Naive thymus-derived CD4-positive, alpha-beta T cell (primary cell): ENCODE measurements at regions not wholly inside any gene's neighbourhood (a gene's known extent, or its start where the extent isn't known, plus 50 kb on each side); places are given as distances from the start of the nearest gene placed in this dataset.
"Not testable (repeated sequence)": the region's sequence is repeated elsewhere in the genome, so short reads cannot be mapped to it uniquely, and the experiment has no call there.

Experiments
- ATAC-seq: fragments of 150-1000 bp; cut with Tn5 transposase; 2 replicates; pipeline ENCODE4 v1.10.0; 2021; ENCODE audit warnings: mild to moderate bottlenecking, moderate library complexity
- CTCF ChIA-PET: fragments of 350-600 bp; sonication (Branson Sonifier 250); formaldehyde crosslinking; loops from one replicate; lab custom pipeline; 2021; ENCODE audit warnings: antibody characterized with exemption; lab: Charles Lee
- POLR2A ChIA-PET: fragments of 350-600 bp; sonication (Branson Sonifier 250); formaldehyde crosslinking; loops from one replicate; lab custom pipeline; 2021; ENCODE audit warnings: antibody characterized with exemption, inconsistent platforms; lab: Charles Lee
- DNase-seq, 9 donors: peaks; one replicate each; pipeline versions ENCODE4 v3.0.0 to v3.0.0-alpha.2; 2020 to 2022; ENCODE audit warnings: mixed read lengths in 1 of 9
- H3K27ac ChIP-seq: one replicate; pipeline ENCODE4 v1.7.0; 2013; ENCODE audit warnings: mild to moderate bottlenecking, low read depth, low read length, moderate library complexity
- H3K27me3 ChIP-seq, 2 donors: one replicate each; pipeline ENCODE4 v1.7.0; 2013; ENCODE audit warnings: low read length in 2 of 2, mild to moderate bottlenecking in 2 of 2, moderate library complexity in 2 of 2; ENCODE audit not compliant: control insufficient read depth in 2 of 2, insufficient read depth in 2 of 2
- H3K36me3 ChIP-seq, 3 experiments: 1 replicate in 2 of 3; 2 replicates in 1 of 3; pipeline ENCODE4 v1.7.0; 2013; ENCODE audit warnings: low read length in 3 of 3, mild to moderate bottlenecking in 3 of 3, moderate library complexity in 1 of 3; ENCODE audit not compliant: insufficient read depth in 3 of 3, control insufficient read depth in 2 of 3
- H3K4me1 ChIP-seq, 2 donors: one replicate each; pipeline ENCODE4 v1.7.0; 2013; ENCODE audit warnings: low read length in 2 of 2, mild to moderate bottlenecking in 2 of 2, moderate library complexity in 1 of 2; ENCODE audit not compliant: control insufficient read depth in 2 of 2, insufficient read depth in 2 of 2
- H3K4me3 ChIP-seq: 2 replicates; pipeline ENCODE4 v1.7.0; 2013; ENCODE audit warnings: mild to moderate bottlenecking, low read length
- H3K9me3 ChIP-seq, 3 experiments: 1 replicate in 2 of 3; 2 replicates in 1 of 3; pipeline ENCODE4 v1.7.0; 2013; ENCODE audit warnings: low read length in 3 of 3; ENCODE audit not compliant: control insufficient read depth in 2 of 3
- H3K27ac Mint-ChIP-seq, 9 donors: one replicate each; pipeline ENCODE4 v1.8.0; 2020 to 2022; ENCODE audit warnings: mixed read lengths in 9 of 9, mild to moderate bottlenecking in 8 of 9, moderate library complexity in 5 of 9, inconsistent platforms in 2 of 9
- H3K27me3 Mint-ChIP-seq, 5 donors: one replicate each; pipeline ENCODE4 v1.8.0; 2021 to 2022; ENCODE audit warnings: mixed read lengths in 5 of 5, mild to moderate bottlenecking in 1 of 5
- H3K36me3 Mint-ChIP-seq, 5 donors: one replicate each; pipeline ENCODE4 v1.8.0; 2020 to 2022; ENCODE audit warnings: mixed read lengths in 5 of 5, mild to moderate bottlenecking in 3 of 5, inconsistent platforms in 1 of 5
- H3K4me1 Mint-ChIP-seq, 7 donors: one replicate each; pipeline ENCODE4 v1.8.0; 2020 to 2022; ENCODE audit warnings: mixed read lengths in 7 of 7, mild to moderate bottlenecking in 3 of 7, inconsistent platforms in 1 of 7
- H3K4me3 Mint-ChIP-seq, 10 donors: one replicate each; pipeline ENCODE4 v1.8.0; 2020 to 2022; ENCODE audit warnings: mild to moderate bottlenecking in 10 of 10, mixed read lengths in 10 of 10, moderate library complexity in 6 of 10, inconsistent platforms in 2 of 10
- H3K9me3 Mint-ChIP-seq, 11 donors: one replicate each; pipeline ENCODE4 v1.8.0; 2020 to 2022; ENCODE audit warnings: mixed read lengths in 11 of 11, mild to moderate bottlenecking in 4 of 11, inconsistent platforms in 1 of 11, moderate library complexity in 1 of 11
- intact Hi-C, 2 donors: fragments of 100-400 bp; cut with micrococcal nuclease; formaldehyde crosslinking; loops; one replicate each; pipeline ENCODE4 v1.15.1; 2023

DNA sequence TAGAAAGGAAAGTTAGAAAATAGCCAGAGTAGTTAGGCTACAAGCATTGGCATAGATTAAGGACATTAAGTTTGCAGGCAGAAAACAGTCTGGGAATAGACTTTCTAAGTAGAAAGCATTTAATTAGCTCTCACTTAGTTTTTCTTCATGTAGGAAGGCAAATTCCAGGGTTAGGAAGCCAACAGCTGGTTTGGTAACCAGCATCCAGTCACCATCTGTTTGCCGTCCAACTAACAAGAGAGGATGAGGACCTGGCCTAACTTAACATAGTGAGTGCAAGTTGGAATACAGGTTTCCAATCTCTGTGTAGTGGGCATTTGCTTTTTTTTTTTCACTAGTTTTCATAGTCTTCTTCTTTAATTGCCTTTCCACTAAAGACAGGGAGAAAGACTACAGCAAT is 121.7 kb upstream of the NR3C1 start:
- ATAC-seq (no peak), DNase-seq (no peak)
- Mint-ChIP-seq H3K27me3 (peaks cover 0 to 18% (median 12%) of the 10 kb centered on the region in 5 donors), H3K4me3 (no peak overlapping the region), H3K9me3 (peaks cover 0 to 3% (median 0%) of the 10 kb centered on the region in 11 donors), H3K27ac (no peak overlapping the region), H3K4me1 (no peaks in the 10 kb centered on the region), H3K36me3 (no peaks in the 10 kb centered on the region)
- no peak overlapping the region for H3K27ac ChIP-seq
- intact Hi-C loops: no loop called here
- CTCF ChIA-PET: no interaction called here
- no peaks in the 10 kb centered on the region for H3K36me3 ChIP-seq
- no peaks in the 10 kb centered on the region for H3K4me1 ChIP-seq
- POLR2A ChIA-PET: no interaction called here
- no peaks in the 10 kb centered on the region for H3K9me3 ChIP-seq
- no peaks in the 10 kb centered on the region for H3K27me3 ChIP-seq
- no peak overlapping the region for H3K4me3 ChIP-seq

DNA sequence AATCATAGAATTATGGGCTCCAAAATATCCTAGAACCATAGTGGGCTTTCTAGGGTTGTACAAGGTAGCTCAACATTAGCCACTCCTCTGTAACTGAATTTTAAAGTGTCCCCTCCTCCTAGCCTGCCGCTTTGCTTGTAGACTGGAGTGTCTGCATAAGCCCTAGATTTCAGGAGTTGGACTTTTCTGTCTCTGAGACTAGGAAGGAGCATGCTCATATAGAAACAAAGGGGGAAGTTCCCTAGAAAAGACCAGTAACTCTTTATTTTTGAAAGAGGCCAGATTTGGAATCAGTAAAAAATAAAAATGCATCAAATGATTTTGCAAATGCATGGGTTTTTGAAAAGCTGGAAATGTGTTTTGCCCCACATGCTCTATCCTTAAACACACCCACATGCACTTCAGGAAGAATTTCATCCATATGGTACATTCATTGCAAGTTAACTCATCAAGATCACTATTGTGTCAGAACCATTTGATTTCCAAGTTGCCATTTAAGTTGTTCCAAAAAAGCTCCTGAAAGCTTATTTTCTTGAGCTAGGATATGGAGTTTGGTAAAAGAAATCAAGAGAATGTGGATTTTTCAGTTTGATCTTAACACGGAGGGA is 121.0 kb upstream of the NR3C1 start:
- DNase-seq (no peak), ATAC-seq (no peak)
- intact Hi-C loops: no loop called here
- Histone ChIP-seq H3K4me3 (no peak overlapping the region), H3K27ac (no peak overlapping the region), H3K27me3 (no peaks in the 10 kb centered on the region), H3K9me3 (no peaks in the 10 kb centered on the region), H3K36me3 (no peaks in the 10 kb centered on the region), H3K4me1 (no peaks in the 10 kb centered on the region)
- peaks cover 0 to 18% (median 12%) of the 10 kb centered on the region in 5 donors for H3K27me3 Mint-ChIP-seq
- no peaks in the 10 kb centered on the region for H3K4me1 Mint-ChIP-seq
- H3K27ac Mint-ChIP-seq: no peak overlapping the region
- ChIA-PET POLR2A (interaction anchor here (0.6 kb wide), 1 partner anchor 521 kb away, joined by 3 read pairs; no protein-coding TSS in a partner anchor), CTCF (no interaction called here)
- peaks cover 0 to 3% (median 0%) of the 10 kb centered on the region in 11 donors for H3K9me3 Mint-ChIP-seq
- no peaks in the 10 kb centered on the region for H3K36me3 Mint-ChIP-seq
- H3K4me3 Mint-ChIP-seq: no peak overlapping the region

- Histone ChIP-seq H3K9me3 (no peaks in the 10 kb centered on the region), H3K4me3 (no peak overlapping the region), H3K36me3 (no peaks in the 10 kb centered on the region), H3K4me1 (no peaks in the 10 kb centered on the region), H3K27ac (no peak overlapping the region), H3K27me3 (no peaks in the 10 kb centered on the region)
- ATAC-seq: no peak
- Mint-ChIP-seq H3K36me3 (peaks cover 0 to 2% (median 0%) of the 10 kb centered on the region in 5 donors), H3K27me3 (peaks cover 0 to 18% (median 12%) of the 10 kb centered on the region in 5 donors), H3K4me3 (no peak overlapping the region), H3K9me3 (peaks cover 0 to 3% (median 0%) of the 10 kb centered on the region in 11 donors), H3K4me1 (no peaks in the 10 kb centered on the region), H3K27ac (no peak overlapping the region)
- CTCF ChIA-PET: interaction anchor here (0.7 kb wide), 1 partner anchor 452 kb away, joined by 3 read pairs; no protein-coding TSS in a partner anchor
- DNase-seq: no peak
- intact Hi-C loops: no loop called here
- POLR2A ChIA-PET: no interaction called here
Measured at GRCh38 chr5:143521846-143522400, 118.4 kb upstream of the NR3C1 start.

DNA sequence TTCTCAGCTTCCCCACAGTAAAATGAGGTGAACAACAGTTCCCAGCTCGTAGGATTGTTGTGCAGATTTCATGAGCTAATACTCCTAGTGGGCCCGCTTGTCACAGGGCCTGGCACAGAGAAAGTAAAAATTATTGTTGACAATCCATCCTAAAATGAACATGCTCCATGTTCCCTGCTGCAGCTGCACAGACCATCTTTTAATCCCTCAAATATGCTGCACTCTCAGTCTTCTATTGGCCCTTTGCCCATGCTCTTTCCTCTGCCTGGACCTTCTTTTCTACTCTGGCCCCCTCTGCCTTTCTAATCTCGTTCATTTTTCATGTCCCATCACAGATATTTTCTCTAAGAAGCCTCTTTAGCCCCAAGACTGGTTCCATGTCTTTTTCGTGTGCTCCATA is 117.7 kb upstream of the NR3C1 start:
- CTCF ChIA-PET: interaction anchor here (0.9 kb wide), 1 partner anchor 10 kb away, joined by 3 read pairs; no protein-coding TSS in a partner anchor

GRCh38 chr5:143519215-143519614 is 115.7 kb upstream of the NR3C1 start:
- H3K9me3 ChIP-seq, H3K36me3 Mint-ChIP-seq, H3K4me1 Mint-ChIP-seq, H3K4me1 ChIP-seq, H3K9me3 Mint-ChIP-seq, ATAC-seq, POLR2A ChIA-PET, intact Hi-C loops, H3K27me3 ChIP-seq, H3K36me3 ChIP-seq, H3K27ac ChIP-seq, H3K27ac Mint-ChIP-seq, H3K4me3 ChIP-seq, H3K4me3 Mint-ChIP-seq, CTCF ChIA-PET, DNase-seq: not testable (repeated sequence)
- peaks cover 0 to 18% (median 12%) of the 10 kb centered on the region in 5 donors for H3K27me3 Mint-ChIP-seq

More for the DNA sequence above, 117.7 kb upstream of the NR3C1 start:
- Mint-ChIP-seq H3K27me3 (peaks cover 0 to 18% (median 12%) of the 10 kb centered on the region in 5 donors), H3K4me1 (no peaks in the 10 kb centered on the region), H3K36me3 (peaks cover 0 to 2% (median 0%) of the 10 kb centered on the region in 5 donors), H3K27ac (no peak overlapping the region), H3K4me3 (no peak overlapping the region), H3K9me3 (peaks cover 0 to 3% (median 0%) of the 10 kb centered on the region in 11 donors)
- POLR2A ChIA-PET: no interaction called here
- no peak overlapping the region for H3K4me3 ChIP-seq
- ATAC-seq: no peak
- intact Hi-C loops: no loop called here
- H3K27ac ChIP-seq: no peak overlapping the region
- no peaks in the 10 kb centered on the region for H3K9me3 ChIP-seq
- no peaks in the 10 kb centered on the region for H3K27me3 ChIP-seq
- no peak for DNase-seq
- H3K36me3 ChIP-seq: no peaks in the 10 kb centered on the region
- H3K4me1 ChIP-seq: no peaks in the 10 kb centered on the region

GRCh38 chr5:143517824-143518223 is 114.3 kb upstream of the NR3C1 start:
- H3K27me3 ChIP-seq, H3K4me3 ChIP-seq, intact Hi-C loops, H3K27ac Mint-ChIP-seq, H3K4me1 Mint-ChIP-seq, H3K4me1 ChIP-seq, DNase-seq, H3K9me3 ChIP-seq, CTCF ChIA-PET, H3K27me3 Mint-ChIP-seq, H3K27ac ChIP-seq, H3K36me3 Mint-ChIP-seq, H3K4me3 Mint-ChIP-seq, H3K36me3 ChIP-seq, ATAC-seq: not testable (repeated sequence)
- H3K9me3 Mint-ChIP-seq: peaks cover 0 to 12% (median 0%) of the 10 kb centered on the region in 11 donors
- POLR2A ChIA-PET: interaction anchor here (1.2 kb wide), 1 partner anchor 18 kb away, joined by 3 read pairs; no protein-coding TSS in a partner anchor

GRCh38 chr5:143516249-143516648 is 112.8 kb upstream of the NR3C1 start:
- Mint-ChIP-seq H3K27ac (no peak overlapping the region), H3K36me3 (peaks cover 0 to 3% (median 0%) of the 10 kb centered on the region in 5 donors), H3K9me3 (peaks cover 0 to 12% (median 0%) of the 10 kb centered on the region in 11 donors), H3K4me3 (no peak overlapping the region), H3K27me3 (peaks cover 1 to 5% (median 2%) of the 10 kb centered on the region in 5 donors), H3K4me1 (no peaks in the 10 kb centered on the region)
- Histone ChIP-seq H3K4me1 (no peaks in the 10 kb centered on the region), H3K9me3 (no peaks in the 10 kb centered on the region), H3K4me3 (no peak overlapping the region), H3K36me3 (no peaks in the 10 kb centered on the region), H3K27me3 (no peaks in the 10 kb centered on the region), H3K27ac (no peak overlapping the region)
- CTCF ChIA-PET: no interaction called here
- POLR2A ChIA-PET: no interaction called here
- intact Hi-C loops: no loop called here
- ATAC-seq (no peak), DNase-seq (no peak)
